DMS 273 (cell line): ENCODE measurements at regions not wholly inside any gene's neighbourhood (a gene's known extent, or its start where the extent isn't known, plus 50 kb on each side); places are given as distances from the start of the nearest gene placed in this dataset.
A peak's percentile ranks its signal among the peaks of the same experiment; 100 is the strongest.

Experiments used
- DNase-seq: peaks from one replicate; lab custom pipeline; 2025; ENCODE audit not compliant: unreplicated experiment; lab: John Stamatoyannopoulos, UW

GRCh38 chr17:65477600-65477999 lies 83.8 kb downstream of the AXIN2 start:
- no peak for DNase-seq

- no peak for DNase-seq
These were observed 86.8 kb downstream of the AXIN2 start for GRCh38 chr17:65474660-65475059.

- no peak for DNase-seq
These were observed 87.5 kb downstream of the AXIN2 start for GRCh38 chr17:65473985-65474384.

- DNase-seq = no peak
These were observed 88.1 kb downstream of the AXIN2 start for GRCh38 chr17:65473363-65473762.

- DNase-seq = no peak
These were observed 88.7 kb downstream of the AXIN2 start for GRCh38 chr17:65472666-65473309.

GRCh38 chr17:65470783-65471182 lies 90.7 kb downstream of the AXIN2 start:
- no peak for DNase-seq

- no peak for DNase-seq
These were observed 93.1 kb downstream of the AXIN2 start for GRCh38 chr17:65468321-65468720.

GRCh38 chr17:65467156-65467555 lies 94.3 kb downstream of the AXIN2 start:
- DNase-seq = no peak

GRCh38 chr17:65466547-65466946 lies 94.9 kb downstream of the AXIN2 start:
- no peak for DNase-seq

GRCh38 chr17:65463242-65463641 lies 98.2 kb downstream of the AXIN2 start:
- DNase-seq = no peak

GRCh38 chr17:65459677-65460347 lies 101.6 kb downstream of the AXIN2 start:
- no peak for DNase-seq

GRCh38 chr17:65457635-65458257 lies 103.7 kb downstream of the AXIN2 start:
- no peak for DNase-seq

- no peak for DNase-seq
These were observed 104.3 kb downstream of the AXIN2 start for GRCh38 chr17:65457183-65457582.

GRCh38 chr17:65456368-65457151 lies 104.9 kb downstream of the AXIN2 start:
- DNase-seq = no peak

GRCh38 chr17:65455972-65456343 lies 105.5 kb downstream of the AXIN2 start:
- DNase-seq = peak; percentile 55

- DNase-seq = no peak
These were observed 106.1 kb downstream of the AXIN2 start for GRCh38 chr17:65455154-65455971.

GRCh38 chr17:65453204-65453931 lies 108.1 kb downstream of the AXIN2 start:
- no peak for DNase-seq

GRCh38 chr17:65449495-65449894 lies 112.0 kb downstream of the AXIN2 start:
- DNase-seq = no peak

- no peak for DNase-seq
These were observed 113.6 kb downstream of the AXIN2 start for GRCh38 chr17:65447823-65448222.

- no peak for DNase-seq
These were observed 114.5 kb downstream of the AXIN2 start for GRCh38 chr17:65446838-65447526.
